ENCODE measurements at regions not wholly inside any gene's neighbourhood (a gene's known extent, or its start where the extent isn't known, plus 50 kb on each side); places are given as distances from the start of the nearest gene placed in this dataset.

- H3K9me3 Mint-ChIP-seq (ENCODE audit: low read depth), result peaks cover 3% of the 10 kb centered on the region
- DNase-seq (ENCODE audit: low spot score, unreplicated experiment), result no peak
- no peaks in the 10 kb centered on the region for H3K4me1 Mint-ChIP-seq (ENCODE audit: low read depth)
- no peak for TF ChIP-seq CTCF (IDR thresholded peaks at IDR 0.05; ENCODE audit: unreplicated experiment)
- no peak overlapping the region for H3K27ac Mint-ChIP-seq
- no peaks in the 10 kb centered on the region for H3K36me3 Mint-ChIP-seq (ENCODE audit: insufficient read depth)
- no peak overlapping the region for H3K4me3 Mint-ChIP-seq (ENCODE audit: low read depth)
- H3K27me3 Mint-ChIP-seq, result no peaks in the 10 kb centered on the region
These were observed 506.3 kb upstream of the WWC1 start for GRCh38 chr5:167785106-167785505.

GRCh38 chr5:167785901-167786300 lies 505.5 kb upstream of the WWC1 start:
- Mint-ChIP-seq H3K4me1 (ENCODE audit: low read depth) (no peaks in the 10 kb centered on the region), H3K27me3 (no peaks in the 10 kb centered on the region), H3K27ac (no peak overlapping the region), H3K36me3 (ENCODE audit: insufficient read depth) (no peaks in the 10 kb centered on the region), H3K4me3 (ENCODE audit: low read depth) (no peak overlapping the region), H3K9me3 (ENCODE audit: low read depth) (peaks cover 3% of the 10 kb centered on the region)
- DNase-seq (ENCODE audit: low spot score, unreplicated experiment), result no peak
- TF ChIP-seq CTCF (IDR thresholded peaks at IDR 0.05; ENCODE audit: unreplicated experiment), result no peak

GRCh38 chr5:167786871-167787578 lies 504.4 kb upstream of the WWC1 start:
- Mint-ChIP-seq H3K4me1 (ENCODE audit: low read depth) (no peaks in the 10 kb centered on the region), H3K27me3 (no peaks in the 10 kb centered on the region), H3K4me3 (ENCODE audit: low read depth) (no peak overlapping the region), H3K9me3 (ENCODE audit: low read depth) (peaks cover 3% of the 10 kb centered on the region), H3K27ac (no peak overlapping the region), H3K36me3 (ENCODE audit: insufficient read depth) (no peaks in the 10 kb centered on the region)
- no peak for TF ChIP-seq CTCF (IDR thresholded peaks at IDR 0.05; ENCODE audit: unreplicated experiment)
- DNase-seq (ENCODE audit: low spot score, unreplicated experiment), result no peak

- TF ChIP-seq CTCF (IDR thresholded peaks at IDR 0.05; ENCODE audit: unreplicated experiment), result no peak
- no peaks in the 10 kb centered on the region for H3K27me3 Mint-ChIP-seq
- H3K4me1 Mint-ChIP-seq (ENCODE audit: low read depth), result no peaks in the 10 kb centered on the region
- H3K36me3 Mint-ChIP-seq (ENCODE audit: insufficient read depth), result no peaks in the 10 kb centered on the region
- H3K27ac Mint-ChIP-seq, result no peak overlapping the region
- peaks cover 3% of the 10 kb centered on the region for H3K9me3 Mint-ChIP-seq (ENCODE audit: low read depth)
- H3K4me3 Mint-ChIP-seq (ENCODE audit: low read depth), result no peak overlapping the region
- no peak for DNase-seq (ENCODE audit: low spot score, unreplicated experiment)
These were observed 501.4 kb upstream of the WWC1 start for GRCh38 chr5:167790045-167790444.

- DNase-seq (ENCODE audit: low spot score, unreplicated experiment), result no peak
- Mint-ChIP-seq H3K4me3 (ENCODE audit: low read depth) (no peak overlapping the region), H3K36me3 (ENCODE audit: insufficient read depth) (no peaks in the 10 kb centered on the region), H3K4me1 (ENCODE audit: low read depth) (no peaks in the 10 kb centered on the region), H3K27me3 (no peaks in the 10 kb centered on the region), H3K9me3 (ENCODE audit: low read depth) (peaks cover 3% of the 10 kb centered on the region), H3K27ac (no peak overlapping the region)
- no peak for TF ChIP-seq CTCF (IDR thresholded peaks at IDR 0.05; ENCODE audit: unreplicated experiment)
These were observed 500.8 kb upstream of the WWC1 start for GRCh38 chr5:167790462-167791260.
